GM12872 (cell line): ENCODE measurements at regions not wholly inside any gene's neighbourhood (a gene's known extent, or its start where the extent isn't known, plus 50 kb on each side); places are given as distances from the start of the nearest gene placed in this dataset.

ENCODE experiments used
- TF ChIP-seq, protein P1 (sequence below): IDR thresholded peaks from 3 replicates; pipeline ENCODE4 v1.5.1; 2011; ENCODE audit warnings: low read depth, mild to moderate bottlenecking, low read length, moderate library complexity; ENCODE audit not compliant: insufficient read depth

DNA sequence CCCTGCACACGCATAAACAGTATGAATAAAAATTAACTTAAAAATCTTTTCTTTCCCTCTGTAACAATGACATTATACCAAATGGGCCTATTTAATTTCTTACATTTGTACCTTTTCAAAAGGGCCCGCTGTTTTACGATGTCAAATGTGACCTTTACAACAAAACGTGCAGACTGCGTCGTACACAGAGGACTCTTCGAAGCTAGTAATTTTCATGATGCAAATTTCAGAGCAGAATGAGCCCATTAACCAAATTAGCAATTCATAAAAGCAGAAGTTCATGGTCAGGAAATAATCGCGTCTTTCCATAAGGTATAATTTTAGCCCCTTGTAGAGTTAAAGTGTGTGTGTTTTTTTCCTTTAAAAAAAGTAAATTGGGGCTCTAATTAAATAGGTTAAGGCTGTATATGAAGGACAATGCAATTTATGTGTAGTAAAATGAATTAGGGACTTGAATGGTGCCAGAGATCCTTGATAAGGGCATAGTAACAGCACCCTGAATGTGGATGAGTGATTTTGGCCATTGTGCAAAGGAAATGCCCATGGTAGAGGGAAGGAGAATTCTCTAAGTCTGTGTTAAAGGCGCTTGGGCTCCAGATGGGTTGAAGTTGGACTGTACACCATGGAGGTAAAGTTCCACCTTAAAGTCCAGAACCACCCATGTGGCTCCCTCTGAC, 546.4 kb upstream of the EEF2KMT start:
- TF ChIP-seq, protein P1, sequence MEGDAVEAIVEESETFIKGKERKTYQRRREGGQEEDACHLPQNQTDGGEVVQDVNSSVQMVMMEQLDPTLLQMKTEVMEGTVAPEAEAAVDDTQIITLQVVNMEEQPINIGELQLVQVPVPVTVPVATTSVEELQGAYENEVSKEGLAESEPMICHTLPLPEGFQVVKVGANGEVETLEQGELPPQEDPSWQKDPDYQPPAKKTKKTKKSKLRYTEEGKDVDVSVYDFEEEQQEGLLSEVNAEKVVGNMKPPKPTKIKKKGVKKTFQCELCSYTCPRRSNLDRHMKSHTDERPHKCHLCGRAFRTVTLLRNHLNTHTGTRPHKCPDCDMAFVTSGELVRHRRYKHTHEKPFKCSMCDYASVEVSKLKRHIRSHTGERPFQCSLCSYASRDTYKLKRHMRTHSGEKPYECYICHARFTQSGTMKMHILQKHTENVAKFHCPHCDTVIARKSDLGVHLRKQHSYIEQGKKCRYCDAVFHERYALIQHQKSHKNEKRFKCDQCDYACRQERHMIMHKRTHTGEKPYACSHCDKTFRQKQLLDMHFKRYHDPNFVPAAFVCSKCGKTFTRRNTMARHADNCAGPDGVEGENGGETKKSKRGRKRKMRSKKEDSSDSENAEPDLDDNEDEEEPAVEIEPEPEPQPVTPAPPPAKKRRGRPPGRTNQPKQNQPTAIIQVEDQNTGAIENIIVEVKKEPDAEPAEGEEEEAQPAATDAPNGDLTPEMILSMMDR, result no peak

GRCh38 chr16:5642436-5642835, 544.8 kb upstream of the EEF2KMT start:
- TF ChIP-seq, protein P1, result no peak

GRCh38 chr16:5642011-5642410, 544.4 kb upstream of the EEF2KMT start:
- TF ChIP-seq, protein P1, result no peak

DNA sequence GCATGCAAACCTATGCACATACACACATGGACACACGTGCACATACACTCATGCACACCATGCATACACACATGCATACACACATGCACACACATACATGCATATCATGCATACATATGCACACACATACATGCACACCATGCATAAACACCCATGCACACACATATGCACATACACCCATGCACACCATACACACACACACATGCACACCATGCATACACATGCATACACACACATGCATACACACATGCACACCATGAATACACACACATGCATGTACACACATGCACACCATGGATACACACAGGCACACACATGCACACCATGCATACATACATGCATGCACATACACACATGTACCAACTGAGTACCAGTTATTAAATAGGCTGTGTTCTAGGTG, 543.3 kb upstream of the EEF2KMT start:
- TF ChIP-seq, protein P1, result no peak

DNA sequence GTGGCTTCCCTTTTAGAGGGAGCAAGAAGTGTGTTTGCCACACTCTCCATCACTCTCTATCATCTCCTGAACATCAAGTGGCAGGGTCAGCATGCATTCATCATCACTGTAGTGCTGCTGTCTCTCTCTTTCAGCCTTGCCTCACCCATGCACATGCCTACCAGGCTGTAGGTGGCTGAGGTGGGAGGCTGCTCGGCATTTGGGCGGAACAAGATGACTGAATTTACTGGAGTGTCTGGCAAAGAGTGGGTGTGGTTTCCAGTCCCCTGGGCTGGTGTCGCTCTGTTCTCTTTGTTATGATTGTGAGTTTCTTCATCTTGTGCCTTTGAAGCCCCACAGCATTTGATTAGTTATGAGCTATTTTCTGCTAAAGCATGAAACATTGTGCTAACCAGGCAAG, 541.9 kb upstream of the EEF2KMT start:
- TF ChIP-seq, protein P1, result no peak

- TF ChIP-seq, protein P1, result no peak
These were observed 537.7 kb upstream of the EEF2KMT start for GRCh38 chr16:5635331-5635730.

- TF ChIP-seq, protein P1, result no peak
These were observed 537.1 kb upstream of the EEF2KMT start for GRCh38 chr16:5634666-5635180.
